IPS-20b (cell line): ENCODE measurements at regions not wholly inside any gene's neighbourhood (a gene's known extent, or its start where the extent isn't known, plus 50 kb on each side); places are given as distances from the start of the nearest gene placed in this dataset.

Source experiments
- H3K27ac ChIP-seq: one replicate; pipeline ENCODE4 v1.5.1; 2013; ENCODE audit warnings: low read length
- H3K27me3 ChIP-seq: 2 replicates; pipeline ENCODE4 v1.6.1; 2013; ENCODE audit warnings: mild to moderate bottlenecking, low read length, inconsistent platforms; ENCODE audit not compliant: insufficient read depth
- H3K36me3 ChIP-seq: 2 replicates; pipeline ENCODE4 v1.6.1; 2013; ENCODE audit warnings: low read depth, mild to moderate bottlenecking, inconsistent platforms, low read length, moderate library complexity; ENCODE audit not compliant: insufficient read depth
- H3K4me1 ChIP-seq: 2 replicates; pipeline ENCODE4 v1.6.1; 2013; ENCODE audit warnings: mild to moderate bottlenecking, control low read depth, inconsistent platforms, low read length, moderate library complexity; ENCODE audit not compliant: insufficient read depth
- H3K4me3 ChIP-seq: 2 replicates; pipeline ENCODE4 v1.5.1; 2013; ENCODE audit warnings: mild to moderate bottlenecking, low read length, inconsistent platforms
- H3K9ac ChIP-seq: 2 replicates; pipeline ENCODE4 v1.6.1; 2013; ENCODE audit warnings: low read depth, mild to moderate bottlenecking, inconsistent platforms, low read length, moderate library complexity
- H3K9me3 ChIP-seq: 2 replicates; pipeline ENCODE4 v1.6.1; 2013; ENCODE audit warnings: mild to moderate bottlenecking, low read depth, low read length, inconsistent platforms; ENCODE audit not compliant: insufficient read depth

GRCh38 chr2:611519-611918 is 65.7 kb downstream of the TMEM18 start:
- Histone ChIP-seq H3K27me3 (no peaks in the 10 kb centered on the region), H3K36me3 (no peaks in the 10 kb centered on the region), H3K9me3 (no peaks in the 10 kb centered on the region), H3K4me3 (no peak overlapping the region), H3K4me1 (no peaks in the 10 kb centered on the region), H3K9ac (no peak overlapping the region), H3K27ac (no peak overlapping the region)

- H3K27ac ChIP-seq, result no peak overlapping the region
- no peaks in the 10 kb centered on the region for H3K9me3 ChIP-seq
- no peak overlapping the region for H3K9ac ChIP-seq
- no peaks in the 10 kb centered on the region for H3K27me3 ChIP-seq
- no peaks in the 10 kb centered on the region for H3K36me3 ChIP-seq
- no peak overlapping the region for H3K4me3 ChIP-seq
- H3K4me1 ChIP-seq, result no peaks in the 10 kb centered on the region
Observed at GRCh38 chr2:610491-610890, 66.7 kb downstream of the TMEM18 start.

GRCh38 chr2:609881-610280 is 67.3 kb downstream of the TMEM18 start:
- Histone ChIP-seq H3K4me1 (no peaks in the 10 kb centered on the region), H3K9ac (no peak overlapping the region), H3K36me3 (no peaks in the 10 kb centered on the region), H3K27me3 (no peaks in the 10 kb centered on the region), H3K9me3 (no peaks in the 10 kb centered on the region), H3K4me3 (no peak overlapping the region), H3K27ac (no peak overlapping the region)

GRCh38 chr2:609449-609848 is 67.8 kb downstream of the TMEM18 start:
- Histone ChIP-seq H3K9ac (no peak overlapping the region), H3K27ac (no peak overlapping the region), H3K9me3 (no peaks in the 10 kb centered on the region), H3K4me1 (no peaks in the 10 kb centered on the region), H3K36me3 (no peaks in the 10 kb centered on the region), H3K4me3 (no peak overlapping the region), H3K27me3 (no peaks in the 10 kb centered on the region)

GRCh38 chr2:608711-609110 is 68.5 kb downstream of the TMEM18 start:
- Histone ChIP-seq H3K27me3 (no peaks in the 10 kb centered on the region), H3K4me3 (no peak overlapping the region), H3K9me3 (no peaks in the 10 kb centered on the region), H3K4me1 (no peaks in the 10 kb centered on the region), H3K27ac (no peak overlapping the region), H3K36me3 (no peaks in the 10 kb centered on the region), H3K9ac (no peak overlapping the region)

- no peaks in the 10 kb centered on the region for H3K9me3 ChIP-seq
Observed at GRCh38 chr2:608297-608696, 68.9 kb downstream of the TMEM18 start.

GRCh38 chr2:607709-608108 is 69.5 kb downstream of the TMEM18 start:
- no peak overlapping the region for H3K27ac ChIP-seq
- H3K27me3 ChIP-seq, result no peaks in the 10 kb centered on the region
- H3K36me3 ChIP-seq, result no peaks in the 10 kb centered on the region
- H3K9ac ChIP-seq, result no peak overlapping the region
- H3K4me3 ChIP-seq, result no peak overlapping the region
- no peaks in the 10 kb centered on the region for H3K9me3 ChIP-seq
- no peaks in the 10 kb centered on the region for H3K4me1 ChIP-seq

More at GRCh38 chr2:608297-608696, 68.9 kb downstream of the TMEM18 start:
- H3K9ac ChIP-seq, result no peak overlapping the region
- H3K27me3 ChIP-seq, result no peaks in the 10 kb centered on the region
- no peak overlapping the region for H3K4me3 ChIP-seq
- no peaks in the 10 kb centered on the region for H3K36me3 ChIP-seq
- H3K27ac ChIP-seq, result no peak overlapping the region
- no peaks in the 10 kb centered on the region for H3K4me1 ChIP-seq

- no peak overlapping the region for H3K27ac ChIP-seq
- H3K36me3 ChIP-seq, result no peaks in the 10 kb centered on the region
- no peaks in the 10 kb centered on the region for H3K4me1 ChIP-seq
- H3K4me3 ChIP-seq, result no peak overlapping the region
- H3K9ac ChIP-seq, result no peak overlapping the region
- H3K27me3 ChIP-seq, result no peaks in the 10 kb centered on the region
- H3K9me3 ChIP-seq, result no peaks in the 10 kb centered on the region
Observed at GRCh38 chr2:607172-607571, 70.0 kb downstream of the TMEM18 start.

- Histone ChIP-seq H3K4me3 (no peak overlapping the region), H3K4me1 (no peaks in the 10 kb centered on the region), H3K9me3 (no peaks in the 10 kb centered on the region), H3K9ac (no peak overlapping the region), H3K27me3 (no peaks in the 10 kb centered on the region), H3K27ac (no peak overlapping the region), H3K36me3 (no peaks in the 10 kb centered on the region)
Observed at GRCh38 chr2:605674-606608, 71.3 kb downstream of the TMEM18 start.

GRCh38 chr2:604854-605524 is 72.2 kb downstream of the TMEM18 start:
- H3K4me1 ChIP-seq, result no peaks in the 10 kb centered on the region
- H3K9ac ChIP-seq, result no peak overlapping the region
- H3K27ac ChIP-seq, result no peak overlapping the region
- no peaks in the 10 kb centered on the region for H3K27me3 ChIP-seq
- no peak overlapping the region for H3K4me3 ChIP-seq
- H3K36me3 ChIP-seq, result no peaks in the 10 kb centered on the region
- no peaks in the 10 kb centered on the region for H3K9me3 ChIP-seq

GRCh38 chr2:604385-604784 is 72.8 kb downstream of the TMEM18 start:
- Histone ChIP-seq H3K36me3 (no peaks in the 10 kb centered on the region), H3K4me3 (no peak overlapping the region), H3K9ac (no peak overlapping the region), H3K27me3 (no peaks in the 10 kb centered on the region), H3K9me3 (no peaks in the 10 kb centered on the region), H3K27ac (no peak overlapping the region), H3K4me1 (no peaks in the 10 kb centered on the region)

GRCh38 chr2:603869-604268 is 73.3 kb downstream of the TMEM18 start:
- Histone ChIP-seq H3K4me3 (no peak overlapping the region), H3K9ac (no peak overlapping the region), H3K9me3 (no peaks in the 10 kb centered on the region), H3K27me3 (no peaks in the 10 kb centered on the region), H3K27ac (no peak overlapping the region), H3K4me1 (no peaks in the 10 kb centered on the region), H3K36me3 (no peaks in the 10 kb centered on the region)
